Activated naive CD4-positive, alpha-beta T cell treated with Interleukin-2 at 50 U/mL for 16 hours (primary cell): ENCODE measurements at regions not wholly inside any gene's neighbourhood (a gene's known extent, or its start where the extent isn't known, plus 50 kb on each side); places are given as distances from the start of the nearest gene placed in this dataset.
"Not testable (repeated sequence)": the region's sequence is repeated elsewhere in the genome, so short reads cannot be mapped to it uniquely, and the experiment has no call there.

Experiments
- DNase-seq: peaks from one replicate; pipeline ENCODE4 v3.0.0-alpha.2; 2020

- DNase-seq = no peak
Observed at GRCh38 chr5:126002222-126002897, 420.8 kb upstream of the GRAMD2B start.

GRCh38 chr5:126003309-126003708 is 419.9 kb upstream of the GRAMD2B start:
- no peak for DNase-seq

DNA sequence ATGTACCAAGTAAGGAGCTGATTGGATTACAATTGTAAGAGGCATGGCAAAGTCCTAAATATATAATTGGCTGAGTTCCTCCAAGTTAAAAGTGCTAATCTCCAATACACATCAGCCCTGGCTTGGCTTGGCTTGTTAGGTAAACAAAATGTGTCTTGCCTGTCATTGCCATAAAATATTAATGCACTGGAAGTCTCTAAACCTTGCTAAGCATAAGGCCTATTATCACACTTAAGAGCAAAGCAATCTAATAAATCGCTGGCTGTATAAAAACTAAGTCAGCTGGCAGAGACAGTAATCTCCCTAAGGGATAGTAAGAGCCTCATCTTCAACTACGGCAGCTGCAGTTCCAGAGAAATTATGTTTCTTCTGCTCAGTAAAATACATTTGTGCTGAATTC is 418.6 kb upstream of the GRAMD2B start:
- DNase-seq = no peak

DNA sequence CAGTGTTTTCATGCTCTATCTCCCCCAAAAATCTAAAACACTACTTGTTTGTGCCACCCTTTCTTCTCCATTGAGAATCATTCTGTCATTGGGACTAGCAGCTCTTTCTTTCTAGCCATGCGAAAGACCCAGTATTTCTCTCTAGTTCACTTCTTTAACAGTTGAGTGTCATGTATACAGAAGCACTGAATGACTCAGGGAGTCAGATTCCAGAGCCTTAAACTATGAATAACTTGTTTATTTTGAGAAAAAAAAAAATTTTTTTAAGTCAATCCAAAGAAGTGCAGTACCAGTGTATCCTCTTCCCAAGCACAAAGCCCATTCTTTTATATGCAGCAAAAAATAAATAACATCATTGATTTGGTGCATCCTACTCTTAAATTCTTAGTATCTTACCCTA is 415.4 kb upstream of the GRAMD2B start:
- DNase-seq = no peak

DNA sequence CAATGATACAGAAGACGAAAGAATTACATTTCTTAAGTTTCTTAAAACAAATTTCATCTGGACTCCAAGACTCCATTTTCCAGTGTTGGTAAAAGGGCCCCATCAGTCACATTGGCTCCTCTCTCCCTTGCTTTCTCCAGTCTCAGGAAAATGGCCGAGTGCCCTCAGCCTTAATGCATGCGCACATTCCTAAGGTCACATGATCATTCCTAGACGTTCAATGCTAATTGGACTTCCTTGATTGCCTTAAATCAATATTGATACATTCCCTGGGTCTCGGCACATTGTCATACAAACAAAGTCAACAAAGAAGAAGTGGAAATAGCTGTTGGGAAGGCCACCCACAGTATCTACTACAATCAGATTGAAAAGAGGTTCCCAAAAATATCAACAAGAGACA is 413.6 kb upstream of the GRAMD2B start:
- no peak for DNase-seq

DNA sequence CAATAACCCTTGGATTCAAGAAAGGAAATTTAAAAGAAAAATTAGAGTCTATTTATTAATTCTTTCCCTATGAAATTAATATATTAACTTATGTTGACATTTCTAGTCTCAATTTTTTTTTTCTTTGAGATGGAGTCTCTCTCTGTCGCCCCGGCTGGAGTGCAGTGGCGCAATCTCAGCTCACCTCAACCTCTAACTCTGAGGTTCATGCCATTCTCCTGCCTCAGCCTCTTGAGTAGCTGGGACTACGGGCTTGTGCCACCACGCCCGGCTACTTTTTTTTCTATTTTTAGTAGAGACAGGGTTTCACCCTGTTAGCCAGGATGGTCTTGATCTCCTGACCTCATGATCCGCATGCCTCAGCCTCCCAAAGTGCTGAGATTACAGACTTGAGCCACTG is 411.7 kb upstream of the GRAMD2B start:
- not testable (repeated sequence) for DNase-seq

GRCh38 chr5:126014676-126015075 is 408.5 kb upstream of the GRAMD2B start:
- DNase-seq = no peak

DNA sequence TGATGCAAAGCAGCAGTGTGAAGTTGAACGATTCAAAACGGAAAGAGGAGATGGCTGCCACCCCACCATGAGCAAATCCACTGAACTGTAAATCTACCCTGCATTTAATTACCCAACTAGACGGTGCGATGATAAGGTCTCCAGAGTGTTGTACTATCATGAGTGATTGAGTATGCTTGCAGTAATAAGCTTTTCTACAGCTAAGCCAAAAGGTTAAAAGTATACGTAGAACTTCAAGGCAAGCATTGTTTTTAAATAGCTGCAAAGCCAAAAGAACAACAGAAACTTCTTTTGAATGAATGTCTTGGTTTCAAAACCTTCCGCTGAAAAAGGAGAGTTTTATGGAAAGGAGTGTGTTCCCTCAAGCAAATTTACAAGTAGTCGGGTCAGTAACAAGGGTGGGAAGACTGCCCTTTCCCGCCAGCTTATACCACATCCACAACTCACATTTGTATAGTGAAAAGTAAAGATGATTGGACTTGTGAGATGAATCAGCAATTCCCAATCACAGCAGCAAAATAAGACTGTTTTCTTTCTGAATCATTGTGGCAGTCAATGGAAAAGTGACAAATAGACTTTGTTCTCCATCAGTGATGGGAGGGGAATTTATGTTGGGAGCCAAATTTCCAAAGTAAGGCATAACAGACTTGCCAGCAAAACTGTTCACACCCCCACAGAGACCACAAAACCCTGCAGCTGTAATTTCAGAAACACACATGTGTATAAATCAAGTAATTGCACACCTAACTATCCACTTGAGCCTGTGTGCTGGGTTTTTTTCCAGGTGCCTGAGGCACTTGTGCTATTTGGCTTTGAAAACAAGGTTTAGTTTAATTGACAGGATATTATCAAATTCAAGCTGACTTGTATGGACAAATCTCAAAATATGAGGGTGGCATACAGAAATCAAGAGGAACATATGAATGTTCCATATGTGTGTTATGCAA is 407.7 kb upstream of the GRAMD2B start:
- no peak for DNase-seq

DNA sequence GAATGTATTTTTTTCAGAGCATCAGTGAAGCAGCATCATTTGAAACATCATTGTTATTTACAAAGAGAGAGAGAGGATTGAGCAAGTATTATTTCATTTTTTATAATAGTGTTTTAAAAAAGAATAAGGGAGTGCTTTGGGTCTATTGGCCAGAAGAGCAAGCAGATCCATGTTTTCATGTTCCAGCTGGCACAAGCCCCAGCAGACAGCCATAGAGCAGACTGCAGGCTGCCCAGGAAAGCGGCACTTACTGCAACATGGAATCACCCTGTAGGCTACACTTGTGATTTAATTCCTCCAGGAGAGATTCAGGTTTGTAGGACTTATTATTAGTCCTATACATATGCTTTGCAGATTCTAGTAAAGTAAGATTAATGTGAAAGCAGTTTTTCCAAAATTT is 407.0 kb upstream of the GRAMD2B start:
- DNase-seq = no peak

DNA sequence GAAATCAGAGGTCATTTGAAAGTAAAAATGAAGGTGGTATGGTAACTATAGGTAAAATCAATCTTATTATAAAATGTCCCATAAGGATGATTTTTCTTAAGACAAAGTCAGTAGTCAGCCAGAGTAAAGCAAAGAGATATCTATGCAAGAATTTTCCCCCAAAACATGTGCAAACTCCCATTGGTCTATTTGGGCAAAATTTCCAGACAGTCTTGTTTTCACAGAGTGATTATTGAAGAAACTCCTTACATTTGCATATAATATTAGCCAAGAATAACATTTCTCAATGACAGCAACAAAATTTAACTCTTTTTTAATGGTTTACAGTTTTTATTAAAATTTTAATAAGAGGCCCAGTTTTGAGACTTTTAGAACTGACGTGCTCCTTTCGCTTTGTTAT is 406.1 kb upstream of the GRAMD2B start:
- no peak for DNase-seq

GRCh38 chr5:126020770-126021169 is 402.4 kb upstream of the GRAMD2B start:
- DNase-seq = no peak

GRCh38 chr5:126023994-126024441 is 399.2 kb upstream of the GRAMD2B start:
- no peak for DNase-seq

DNA sequence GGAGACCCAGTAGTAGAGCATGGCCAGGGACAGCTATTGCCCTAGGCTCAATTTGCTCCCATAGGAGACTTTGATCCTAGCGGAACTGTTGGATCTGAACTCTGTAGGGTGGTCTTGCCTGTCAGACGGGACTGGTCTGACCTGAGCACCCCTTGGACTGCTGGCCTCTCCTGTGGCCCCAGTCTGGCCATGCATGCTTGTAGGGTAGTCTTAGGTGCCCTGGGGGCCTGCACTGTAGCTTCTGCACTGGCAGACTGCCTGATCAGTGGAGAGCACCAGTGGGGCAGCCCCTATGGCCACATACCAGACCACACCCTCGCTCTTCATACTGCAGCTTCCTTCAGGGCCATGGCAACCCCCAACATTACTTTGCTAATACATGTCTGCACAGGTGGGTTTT is 396.1 kb upstream of the GRAMD2B start:
- no peak for DNase-seq

DNA sequence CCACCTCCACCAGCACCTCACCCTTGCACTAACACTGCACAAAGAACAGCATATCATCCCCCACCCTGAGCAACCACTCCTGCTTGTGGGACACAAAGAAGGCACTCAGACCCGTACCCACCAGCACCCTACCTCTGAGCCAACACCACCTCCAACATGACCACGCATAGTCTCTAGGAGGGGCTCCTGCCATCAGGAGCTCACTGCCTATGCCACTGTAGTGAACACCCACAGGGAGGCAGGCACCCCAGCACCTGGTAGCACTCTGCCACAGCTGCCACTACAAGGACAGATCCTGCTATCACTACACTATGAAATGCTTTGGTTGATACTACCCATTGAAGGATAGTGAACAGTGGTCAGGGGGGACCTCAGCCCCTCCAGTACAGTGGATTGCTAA is 395.6 kb upstream of the GRAMD2B start:
- DNase-seq = no peak

GRCh38 chr5:126028336-126028735 is 394.9 kb upstream of the GRAMD2B start:
- no peak for DNase-seq

- not testable (repeated sequence) for DNase-seq
Observed at GRCh38 chr5:126029282-126029681, 393.9 kb upstream of the GRAMD2B start.

DNA sequence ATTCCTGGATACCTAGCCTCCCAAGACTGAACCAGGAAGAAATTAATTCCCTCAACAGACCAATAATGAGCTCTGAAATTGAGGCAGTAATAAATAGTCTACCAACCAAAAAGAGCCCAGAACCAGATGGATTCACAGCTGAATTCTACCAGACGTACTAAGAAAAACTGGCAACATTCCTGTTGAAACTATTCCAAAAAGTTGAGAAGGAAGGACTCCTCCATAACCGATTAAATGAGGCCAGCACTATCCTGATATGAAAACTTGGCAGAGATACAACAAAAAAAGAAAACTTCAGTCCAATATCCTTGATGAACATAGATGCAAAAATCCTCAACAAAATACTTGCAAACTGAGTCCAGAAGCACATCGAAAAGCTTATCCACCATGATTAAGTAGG is 392.5 kb upstream of the GRAMD2B start:
- DNase-seq = no peak

GRCh38 chr5:126031989-126032716 is 391.1 kb upstream of the GRAMD2B start:
- no peak for DNase-seq

DNA sequence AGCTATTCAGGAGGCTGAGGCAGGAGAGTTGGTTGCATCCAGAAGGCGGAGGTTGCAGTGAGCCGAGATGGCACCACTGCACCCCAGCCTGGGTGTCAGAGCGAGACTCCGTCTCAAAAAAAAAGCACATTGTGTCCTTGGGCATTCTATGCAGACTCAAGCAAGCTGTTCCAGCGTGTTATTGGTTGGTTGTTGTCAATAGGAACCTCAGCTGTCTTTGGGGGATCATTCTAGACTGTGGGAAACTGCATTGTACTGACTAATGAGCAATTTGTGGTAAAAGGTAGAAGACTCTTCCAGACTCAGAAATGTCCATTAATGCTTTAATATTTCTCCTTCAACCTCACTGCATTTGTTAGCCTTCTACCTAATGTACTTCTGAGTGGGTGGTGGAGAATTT is 379.5 kb upstream of the GRAMD2B start:
- no peak for DNase-seq

- DNase-seq = no peak
Observed at GRCh38 chr5:126044111-126044668, 379.0 kb upstream of the GRAMD2B start.

DNA sequence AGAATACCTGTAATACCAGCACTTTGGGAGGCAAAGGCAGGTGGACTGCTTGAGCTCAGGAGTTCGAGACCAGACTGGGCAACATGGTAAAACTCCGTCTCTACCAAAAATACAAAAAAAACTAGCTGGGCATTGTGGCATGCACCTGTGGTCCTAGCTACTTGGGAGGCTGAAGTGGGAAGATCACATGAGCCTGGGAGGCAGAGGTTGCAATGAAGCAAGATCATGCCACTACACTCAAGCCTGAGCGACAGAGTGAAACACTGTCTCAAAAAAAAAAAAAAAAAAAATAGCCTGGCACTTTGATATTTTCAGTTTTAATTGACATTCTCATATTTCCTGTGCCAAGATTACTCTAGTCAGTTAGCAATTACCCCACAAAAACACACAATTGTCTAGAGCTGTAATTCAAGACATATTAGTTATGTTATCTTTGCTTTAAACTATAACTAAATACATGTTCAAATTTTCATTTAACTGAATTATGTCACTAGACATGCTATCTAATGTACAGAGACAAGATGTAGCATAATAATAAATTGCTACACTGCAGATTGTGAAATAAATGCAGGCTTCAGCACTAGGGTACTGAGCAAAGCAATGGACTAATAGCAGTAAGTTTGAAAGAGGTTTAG is 378.2 kb upstream of the GRAMD2B start:
- DNase-seq = no peak

GRCh38 chr5:126046318-126046717 is 376.9 kb upstream of the GRAMD2B start:
- no peak for DNase-seq
